Heart right ventricle (tissue), 16 donors: ENCODE measurements at regions not wholly inside any gene's neighbourhood (a gene's known extent, or its start where the extent isn't known, plus 50 kb on each side); places are given as distances from the start of the nearest gene placed in this dataset.

Experiments used
- ATAC-seq, 8 donors: fragments of 200-7000 bp; cut with Tn5 transposase; one replicate each; pipeline ENCODE4 v1.9.1; 2020; ENCODE audit warnings: mild to moderate bottlenecking in 8 of 8, moderate library complexity in 8 of 8, moderate number of reproducible peaks in 1 of 8
- DNase-seq, 2 donors: peaks; one replicate each; pipeline ENCODE4 v3.0.0-alpha.2; 2020
- H3K27ac ChIP-seq, 10 donors: fragments of 200-600 bp; sonication (generic) in 2 of 10; one replicate each; pipeline versions ENCODE4 v1.5.0 to v1.8.0; 2020 to 2022; ENCODE audit warnings: mild to moderate bottlenecking in 3 of 10
- H3K27me3 ChIP-seq, 7 donors: fragments of 200-600 bp; one replicate each; pipeline ENCODE4 v1.8.0; 2021 to 2022; ENCODE audit warnings: mild to moderate bottlenecking in 2 of 7
- H3K36me3 ChIP-seq, 9 donors: fragments of 200-600 bp; sonication (generic) in 1 of 9; one replicate each; pipeline versions ENCODE4 v1.5.0 to v1.8.0; 2020 to 2022; ENCODE audit warnings: mild to moderate bottlenecking in 2 of 9
- H3K4me1 ChIP-seq, 9 donors: fragments of 200-600 bp; sonication (generic) in 1 of 9; one replicate each; pipeline versions ENCODE4 v1.5.0 to v1.8.0; 2020 to 2022; ENCODE audit warnings: mild to moderate bottlenecking in 4 of 9
- H3K4me3 ChIP-seq, 10 donors: fragments of 200-600 bp; sonication (generic) in 2 of 10; one replicate each; pipeline versions ENCODE4 v1.5.0 to v1.8.0; 2020 to 2022; ENCODE audit warnings: mild to moderate bottlenecking in 7 of 10, moderate library complexity in 2 of 10
- H3K9me3 ChIP-seq, 11 donors: fragments of 200-600 bp in 10 of 11; sonication (generic) in 2 of 11; one replicate each; pipeline versions ENCODE4 v1.5.0 to v1.8.0; 2013 to 2022; ENCODE audit warnings: mild to moderate bottlenecking in 2 of 11, control low read depth in 1 of 11, moderate library complexity in 1 of 11
- WGBS, 2 donors: extraction: QIAGEN DNeasy Blood & Tissue Kit; methylation state at CpG; one replicate each; pipeline ENCODE4 v1.1.7; 2013; ENCODE audit warnings: inconsistent platforms in 1 of 2; 5-methylcytosine and 5-hydroxymethylcytosine counted together
- intact Hi-C, 10 donors: fragments of 100-400 bp; cut with DNase I; formaldehyde crosslinking; loops; one replicate each; pipeline versions ENCODE4 v1.11.1 to v1.14.2; 2022
- TF ChIP-seq, protein P1 (sequence below), 9 donors: fragments of 200-600 bp; sonication (generic) in 2 of 9; IDR thresholded peaks; one replicate each; pipeline versions ENCODE4 v1.5.0 to v1.8.0; 2021 to 2022; ENCODE audit warnings: antibody characterized with exemption in 9 of 9, mild to moderate bottlenecking in 5 of 9, moderate library complexity in 1 of 9
- donor health status: Arrhythmogenic right ventricular cardiomyopathy.
- donor health status: ischemic (EF 13 %, LVEDD 7.1; RV severe dilation, severe dysfunction).
- donor health status: healthy with polysubstance abuse.
- donor health status: DM: no; HTN: yes; CAD: no.
- donor health status: DM: no; HTN: no; CAD: no.
- donor health status: ischemic (EF 25% LVEDD 6.9; RV normal size, moderate dysfunction).
- donor health status: ischemic (EF 25% LVEDD 5.7; RV mildly dilated, moderate dysfunction).
- donor health status: healthy.
- donor health status: DM: yes; HTN: yes; CAD: no.
- donor health status: Ischemic cardiomyopathy.
- donor health status: ischemic (EF 35%, LVEDD 5.7; RV mildly dilated, moderate dysfunction).
- donor health status: nonischemic (EF 11% LVEDD 7.7; RV severe dilation, severe dysfunction).
- donor health status: DM: yes; HTN: yes; CAD: no.
- donor health status: PGD.
- donor health status: ischemic (EF 29% LVEDD 5.4; RV normal size, mild dysfunction).
- donor health status: nonischemic (EF 23%, LVEDD 6.1; RV moderate dilation, normal function).

DNA sequence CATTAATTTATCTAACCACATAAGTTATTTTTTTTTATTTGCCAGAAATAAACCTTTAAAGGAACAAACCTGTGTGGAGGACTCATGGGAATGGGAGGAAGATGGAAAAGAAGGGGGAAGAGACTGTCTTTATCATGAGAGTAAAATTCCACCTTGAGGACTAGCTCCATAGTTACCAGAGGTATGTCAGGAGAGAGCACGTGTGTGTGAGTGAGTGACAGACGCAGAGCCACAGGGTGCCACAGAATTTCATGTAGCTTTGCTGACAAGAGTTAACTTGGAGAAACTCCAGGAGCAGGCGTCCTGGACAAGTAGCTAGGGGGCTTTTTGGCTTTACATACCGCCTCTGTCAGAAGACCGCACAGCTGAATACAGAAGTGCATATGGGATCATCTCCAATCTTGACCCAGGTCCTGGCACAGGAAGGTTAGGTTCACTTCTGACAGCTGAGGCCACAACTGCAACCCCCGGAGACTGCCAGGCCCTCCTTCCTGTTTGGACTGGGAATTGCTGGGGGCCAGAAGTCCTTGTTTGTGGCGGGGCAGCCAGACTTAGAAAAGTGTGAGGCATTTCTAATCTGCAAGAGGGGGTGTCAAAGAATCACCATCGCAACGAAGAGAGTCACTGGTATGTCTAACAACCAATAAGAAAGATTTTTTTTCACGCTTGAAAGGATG lies 197.8 kb upstream of the TPM1 start:
- Histone ChIP-seq H3K9me3 (no peaks in the 10 kb centered on the region), H3K4me1 (peaks cover 0 to 68% (median 17%) of the 10 kb centered on the region in 9 donors), H3K36me3 (peaks cover 0 to 31% (median 9%) of the 10 kb centered on the region in 9 donors), H3K4me3 (no peak overlapping the region), H3K27ac (no peak overlapping the region), H3K27me3 (no peaks in the 10 kb centered on the region)
- TF ChIP-seq, protein P1, sequence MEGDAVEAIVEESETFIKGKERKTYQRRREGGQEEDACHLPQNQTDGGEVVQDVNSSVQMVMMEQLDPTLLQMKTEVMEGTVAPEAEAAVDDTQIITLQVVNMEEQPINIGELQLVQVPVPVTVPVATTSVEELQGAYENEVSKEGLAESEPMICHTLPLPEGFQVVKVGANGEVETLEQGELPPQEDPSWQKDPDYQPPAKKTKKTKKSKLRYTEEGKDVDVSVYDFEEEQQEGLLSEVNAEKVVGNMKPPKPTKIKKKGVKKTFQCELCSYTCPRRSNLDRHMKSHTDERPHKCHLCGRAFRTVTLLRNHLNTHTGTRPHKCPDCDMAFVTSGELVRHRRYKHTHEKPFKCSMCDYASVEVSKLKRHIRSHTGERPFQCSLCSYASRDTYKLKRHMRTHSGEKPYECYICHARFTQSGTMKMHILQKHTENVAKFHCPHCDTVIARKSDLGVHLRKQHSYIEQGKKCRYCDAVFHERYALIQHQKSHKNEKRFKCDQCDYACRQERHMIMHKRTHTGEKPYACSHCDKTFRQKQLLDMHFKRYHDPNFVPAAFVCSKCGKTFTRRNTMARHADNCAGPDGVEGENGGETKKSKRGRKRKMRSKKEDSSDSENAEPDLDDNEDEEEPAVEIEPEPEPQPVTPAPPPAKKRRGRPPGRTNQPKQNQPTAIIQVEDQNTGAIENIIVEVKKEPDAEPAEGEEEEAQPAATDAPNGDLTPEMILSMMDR (IDR thresholded peaks at IDR 0.05), result no peak
- intact Hi-C loops, result loop anchor here (5.0 to 10.0 kb wide), 8 partner anchors 60 to 558 kb away; partner anchors contain the start of gene TPM1 (in 5 of the 10)
- ATAC-seq, result no peak
- DNase-seq, result no peak
- WGBS, 2 donors, result 44 to 52% methylated on average over 10 of the region's 10 CpGs

DNA sequence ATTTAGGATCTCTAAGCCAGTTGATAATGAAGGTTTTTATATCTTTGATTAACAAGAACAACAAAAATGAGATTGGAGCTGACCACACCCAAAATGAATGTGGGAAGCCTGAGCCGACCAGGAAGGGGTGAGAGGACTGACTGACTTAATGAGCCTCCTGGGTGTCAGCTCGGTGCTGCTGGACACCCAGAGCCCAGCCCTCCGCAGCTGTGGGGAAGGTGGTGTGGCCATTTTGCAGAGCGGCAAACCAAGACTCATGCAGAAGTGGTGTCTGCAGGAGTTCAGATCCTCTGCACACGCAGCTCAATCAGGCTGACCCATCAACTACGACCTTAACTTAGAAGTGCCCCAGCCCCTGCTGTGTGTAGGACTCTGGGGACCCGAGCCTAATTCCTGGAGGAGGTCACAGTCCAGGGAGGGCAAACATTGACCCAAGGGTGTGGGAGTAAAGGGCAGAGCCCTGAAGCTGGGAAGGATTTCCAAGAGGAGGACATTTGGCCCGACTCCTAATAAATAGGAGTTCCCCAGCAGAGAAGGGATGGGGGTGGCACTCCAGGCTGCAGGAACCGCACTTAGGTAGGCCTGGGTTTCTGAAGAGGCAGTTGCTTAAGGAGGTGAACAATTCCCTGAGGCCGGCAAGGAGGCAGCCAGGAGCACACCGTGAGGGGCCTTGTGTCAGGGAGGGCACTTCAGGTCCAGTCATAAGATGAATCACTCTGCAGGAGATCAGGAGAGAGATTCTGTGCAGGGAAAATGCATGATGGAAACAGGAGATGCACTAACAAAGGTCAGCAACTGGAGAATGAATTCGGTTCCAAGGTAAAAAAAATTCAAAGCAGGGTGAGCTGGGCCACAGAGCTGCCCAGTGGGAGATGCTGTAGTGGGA lies 197.1 kb upstream of the TPM1 start:
- intact Hi-C loops, result loop anchor here in 9 of 10 donors (2.0 to 10.0 kb wide), 8 partner anchors 61 to 557 kb away; partner anchors contain the start of gene TPM1 (in 5 of the 9)
- TF ChIP-seq, protein P1 (IDR thresholded peaks at IDR 0.05), result no peak
- Histone ChIP-seq H3K27ac (no peak overlapping the region), H3K4me3 (no peak overlapping the region), H3K27me3 (no peaks in the 10 kb centered on the region), H3K9me3 (no peaks in the 10 kb centered on the region), H3K4me1 (peaks cover 0 to 69% (median 22%) of the 10 kb centered on the region in 9 donors), H3K36me3 (peaks cover 0 to 24% (median 5%) of the 10 kb centered on the region in 9 donors)
- ATAC-seq, result no peak
- DNase-seq, result no peak
- 56 to 61% methylated on average over 12 of the region's 12 CpGs for WGBS, 2 donors

DNA sequence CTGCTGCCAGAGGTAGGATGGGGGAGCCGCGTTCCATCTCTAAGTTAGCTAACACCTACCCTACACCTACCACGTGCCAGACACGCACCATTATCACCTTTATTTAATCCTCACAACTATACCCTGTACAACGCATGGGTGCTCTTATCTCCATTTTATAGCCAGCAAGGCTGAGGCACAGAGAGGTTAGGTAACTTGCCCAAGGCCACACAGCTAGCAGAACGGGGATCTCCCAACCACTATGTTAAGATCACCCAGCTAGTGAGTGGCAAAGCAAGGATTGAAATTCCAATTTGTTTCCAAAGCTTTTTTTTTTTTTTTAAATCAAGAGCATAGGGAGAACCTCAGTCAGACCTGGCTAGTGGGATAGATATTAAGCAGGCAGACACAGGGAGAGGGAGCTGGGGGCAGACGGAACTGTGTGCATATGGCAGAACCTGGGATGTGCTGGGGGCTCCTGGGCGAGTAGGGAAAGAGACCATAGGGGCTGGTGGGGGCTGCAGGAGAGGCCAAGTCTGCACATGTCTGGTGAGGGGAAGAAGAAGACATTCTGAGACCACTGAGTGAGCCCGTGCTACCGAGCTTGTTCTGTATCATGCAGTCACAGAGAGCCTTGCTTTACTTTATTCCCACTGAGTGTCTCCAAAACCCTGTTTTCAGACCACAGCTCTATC lies 196.3 kb upstream of the TPM1 start:
- TF ChIP-seq, protein P1 (IDR thresholded peaks at IDR 0.05), result no peak
- Histone ChIP-seq H3K36me3 (peaks cover 0 to 16% (median 0%) of the 10 kb centered on the region in 9 donors), H3K4me1 (peaks cover 0 to 66% (median 22%) of the 10 kb centered on the region in 9 donors), H3K27ac (no peak overlapping the region), H3K27me3 (no peaks in the 10 kb centered on the region), H3K4me3 (no peak overlapping the region), H3K9me3 (no peaks in the 10 kb centered on the region)
- intact Hi-C loops, result loop anchor here in 9 of 10 donors (2.0 to 10.0 kb wide), 8 partner anchors 61 to 556 kb away; partner anchors contain the start of gene TPM1 (in 5 of the 9)
- WGBS, 2 donors, result 86 to 89% methylated on average over 10 of the region's 10 CpGs
- DNase-seq, result no peak
- no peak for ATAC-seq
